Karpas-422 (cell line): ENCODE measurements at regions not wholly inside any gene's neighbourhood (a gene's known extent, or its start where the extent isn't known, plus 50 kb on each side); places are given as distances from the start of the nearest gene placed in this dataset.
A peak's percentile ranks its signal among the peaks of the same experiment; 100 is the strongest.

ENCODE experiments used
- DNase-seq: peaks from one replicate; pipeline ENCODE4 v3.0.0-alpha.2; 2015
- H2AFZ ChIP-seq: fragments of 200-600 bp; sonication (generic); 2 replicates; pipeline ENCODE4 v1.6.1; 2014; ENCODE audit warnings: antibody characterized with exemption, low read length, mixed read lengths
- H3K27ac ChIP-seq: fragments of 200-600 bp; sonication (generic); 2 replicates; pipeline ENCODE4 v1.5.1; 2014; ENCODE audit warnings: mild to moderate bottlenecking, low read length, moderate library complexity
- H3K27me3 ChIP-seq: fragments of 200-600 bp; sonication (generic); 2 replicates; pipeline ENCODE4 v1.6.1; 2014; ENCODE audit warnings: low read length, mixed read lengths
- H3K36me3 ChIP-seq: fragments of 200-600 bp; sonication (generic); 2 replicates; pipeline ENCODE4 v1.6.1; 2014; ENCODE audit warnings: low read length, mixed read lengths; ENCODE audit not compliant: insufficient read depth
- H3K4me1 ChIP-seq: fragments of 200-600 bp; sonication (generic); 2 replicates; pipeline ENCODE4 v1.6.1; 2014; ENCODE audit warnings: mild to moderate bottlenecking, low read length, mixed read lengths
- H3K4me2 ChIP-seq: fragments of 200-600 bp; sonication (generic); 2 replicates; pipeline ENCODE4 v1.6.1; 2014; ENCODE audit warnings: low read length, low read depth, mild to moderate bottlenecking; ENCODE audit not compliant: poor library complexity, severe bottlenecking
- H3K4me3 ChIP-seq: fragments of 200-600 bp; sonication (generic); 2 replicates; pipeline ENCODE4 v1.5.1; 2014; ENCODE audit warnings: mild to moderate bottlenecking, antibody characterized with exemption, low read length, mixed read lengths
- H3K79me2 ChIP-seq: fragments of 200-600 bp; sonication (generic); 2 replicates; pipeline ENCODE4 v1.6.1; 2014; ENCODE audit warnings: mild to moderate bottlenecking, low read length, mixed read lengths
- H3K9ac ChIP-seq: fragments of 200-600 bp; sonication (generic); 2 replicates; pipeline ENCODE4 v1.6.0; 2014; ENCODE audit warnings: low read length
- H3K9me2 ChIP-seq: fragments of 200-600 bp; sonication (generic), shearing (Covaris generic); replicated peaks from 2 replicates; pipeline ENCODE4 v1.6.0; 2014; ENCODE audit warnings: mild to moderate bottlenecking, low read length, moderate library complexity; ENCODE audit not compliant: insufficient read depth
- H3K9me3 ChIP-seq: fragments of 300-700, 200-600 bp; sonication (generic); 2 replicates; pipeline ENCODE4 v1.6.1; 2014; ENCODE audit warnings: low read length, mixed read lengths
- H4K20me1 ChIP-seq: fragments of 200-600 bp; sonication (generic); 2 replicates; pipeline ENCODE4 v1.6.1; 2014; ENCODE audit warnings: mild to moderate bottlenecking, antibody characterized with exemption, low read length, low read depth; ENCODE audit not compliant: insufficient read depth

GRCh38 chr4:124219389-124219788 lies 493.1 kb downstream of the ANKRD50 start:
- H3K4me1 ChIP-seq, result no peaks in the 10 kb centered on the region
- DNase-seq, result no peak
- H3K27ac ChIP-seq, result no peak overlapping the region
- no peak overlapping the region for H3K4me3 ChIP-seq
- no peaks in the 10 kb centered on the region; the same call in 1 of the 2 replicates for H3K9me3 ChIP-seq
- no peaks in the 10 kb centered on the region for H3K27me3 ChIP-seq
- H3K9ac ChIP-seq, result no peak overlapping the region
- H3K79me2 ChIP-seq, result no peaks in the 10 kb centered on the region
- no peak overlapping the region for H3K4me2 ChIP-seq
- H4K20me1 ChIP-seq, result no peaks in the 10 kb centered on the region
- no peak overlapping the region for H2AFZ ChIP-seq
- H3K36me3 ChIP-seq, result no peaks in the 10 kb centered on the region
- H3K9me2 ChIP-seq, result no peaks in the 10 kb centered on the region

DNA sequence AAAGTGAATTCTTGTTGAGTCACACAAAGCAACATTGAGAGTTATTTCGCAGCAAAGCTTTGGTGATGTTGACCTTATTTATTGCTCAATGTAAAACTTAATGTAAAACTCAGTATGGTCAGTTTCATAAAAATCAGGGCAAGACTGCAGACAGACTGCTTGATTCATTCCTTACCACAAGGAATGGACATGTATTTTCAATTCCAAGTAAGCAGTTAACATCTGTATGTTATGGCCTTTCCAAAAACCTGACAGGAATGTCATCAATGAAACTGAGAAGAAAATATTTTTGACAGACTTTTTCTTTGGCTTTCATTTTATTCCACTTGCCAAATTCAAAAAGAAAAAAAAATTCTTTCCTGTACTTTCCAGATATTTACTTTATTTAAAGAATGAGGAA lies 488.3 kb downstream of the ANKRD50 start:
- no peak overlapping the region for H2AFZ ChIP-seq
- no peaks in the 10 kb centered on the region for H3K4me1 ChIP-seq
- no peak overlapping the region for H3K9ac ChIP-seq
- H3K27me3 ChIP-seq, result no peaks in the 10 kb centered on the region
- no peaks in the 10 kb centered on the region for H3K36me3 ChIP-seq
- H3K4me2 ChIP-seq, result no peak overlapping the region
- H3K9me2 ChIP-seq, result no peaks in the 10 kb centered on the region; the same call in 1 of the 2 replicates
- peaks cover 7% of the 10 kb centered on the region; the same call in 1 of the 2 replicates for H3K9me3 ChIP-seq
- no peaks in the 10 kb centered on the region for H3K79me2 ChIP-seq
- no peaks in the 10 kb centered on the region for H4K20me1 ChIP-seq
- no peak for DNase-seq
- no peak overlapping the region for H3K4me3 ChIP-seq
- H3K27ac ChIP-seq, result no peak overlapping the region

GRCh38 chr4:124227981-124228380 lies 484.6 kb downstream of the ANKRD50 start:
- Histone ChIP-seq H3K27me3 (no peaks in the 10 kb centered on the region), H3K9me3 (peaks cover 8% of the 10 kb centered on the region; the same call in 1 of the 2 replicates), H3K36me3 (no peaks in the 10 kb centered on the region)

GRCh38 chr4:124230268-124230667 lies 482.3 kb downstream of the ANKRD50 start:
- Histone ChIP-seq H3K27ac (no peak overlapping the region), H3K9ac (no peak overlapping the region), H3K4me2 (no peak overlapping the region), H3K79me2 (no peaks in the 10 kb centered on the region), H3K9me3 (peaks cover 8% of the 10 kb centered on the region; the same call in 1 of the 2 replicates), H3K36me3 (no peaks in the 10 kb centered on the region), H4K20me1 (no peaks in the 10 kb centered on the region), H3K9me2 (no peaks in the 10 kb centered on the region; the same call in 1 of the 2 replicates), H2AFZ (no peak overlapping the region), H3K27me3 (no peaks in the 10 kb centered on the region), H3K4me1 (no peaks in the 10 kb centered on the region), H3K4me3 (no peak overlapping the region)
- DNase-seq, result no peak

More at GRCh38 chr4:124227981-124228380, 484.6 kb downstream of the ANKRD50 start:
- Histone ChIP-seq H3K4me3 (no peak overlapping the region), H3K9ac (no peak overlapping the region), H3K4me2 (no peak overlapping the region), H3K27ac (no peak overlapping the region), H3K9me2 (no peaks in the 10 kb centered on the region; the same call in 1 of the 2 replicates), H2AFZ (no peak overlapping the region), H3K4me1 (no peaks in the 10 kb centered on the region), H3K79me2 (no peaks in the 10 kb centered on the region), H4K20me1 (no peaks in the 10 kb centered on the region)
- DNase-seq, result no peak

DNA sequence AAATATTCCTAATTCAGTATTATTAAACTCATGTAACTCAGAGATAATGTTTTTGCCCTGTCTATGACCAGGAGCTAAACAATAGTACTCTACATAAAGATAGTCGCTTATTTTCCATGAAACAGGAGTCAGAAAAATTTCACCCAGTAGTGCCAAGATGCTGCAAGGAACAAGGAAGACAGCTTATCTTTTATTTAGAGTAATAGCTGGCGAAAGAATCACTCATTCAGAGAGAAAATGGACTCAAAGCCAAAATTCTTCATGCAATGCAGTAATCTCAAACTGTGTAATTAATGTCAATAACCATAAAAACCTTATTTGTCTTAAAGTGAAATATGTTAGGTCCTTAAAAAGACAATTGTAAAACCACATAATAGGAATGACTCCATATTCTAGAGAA lies 477.8 kb downstream of the ANKRD50 start:
- H3K9me2 ChIP-seq, result no peaks in the 10 kb centered on the region
- no peak overlapping the region for H3K27ac ChIP-seq
- no peak overlapping the region for H3K4me3 ChIP-seq
- H3K36me3 ChIP-seq, result no peaks in the 10 kb centered on the region
- H3K79me2 ChIP-seq, result no peaks in the 10 kb centered on the region
- no peak for DNase-seq
- H3K4me1 ChIP-seq, result no peaks in the 10 kb centered on the region
- H3K9ac ChIP-seq, result no peak overlapping the region
- no peaks in the 10 kb centered on the region for H3K9me3 ChIP-seq
- H2AFZ ChIP-seq, result no peak overlapping the region
- H4K20me1 ChIP-seq, result no peaks in the 10 kb centered on the region
- H3K27me3 ChIP-seq, result no peaks in the 10 kb centered on the region
- H3K4me2 ChIP-seq, result no peak overlapping the region

GRCh38 chr4:124243671-124244366 lies 468.7 kb downstream of the ANKRD50 start:
- H3K4me1 ChIP-seq, result no peaks in the 10 kb centered on the region
- H2AFZ ChIP-seq, result no peak overlapping the region
- no peak overlapping the region for H3K4me2 ChIP-seq
- no peaks in the 10 kb centered on the region for H3K9me3 ChIP-seq
- DNase-seq, result no peak
- no peaks in the 10 kb centered on the region for H4K20me1 ChIP-seq
- no peaks in the 10 kb centered on the region for H3K79me2 ChIP-seq
- no peak overlapping the region for H3K4me3 ChIP-seq
- no peak overlapping the region for H3K27ac ChIP-seq
- no peaks in the 10 kb centered on the region for H3K36me3 ChIP-seq
- H3K9me2 ChIP-seq, result no peaks in the 10 kb centered on the region
- no peaks in the 10 kb centered on the region for H3K27me3 ChIP-seq
- H3K9ac ChIP-seq, result no peak overlapping the region

- Histone ChIP-seq H3K4me3 (no peak overlapping the region), H3K79me2 (no peaks in the 10 kb centered on the region), H3K27me3 (no peaks in the 10 kb centered on the region), H4K20me1 (no peaks in the 10 kb centered on the region), H3K9me2 (no peaks in the 10 kb centered on the region), H3K9ac (no peak overlapping the region), H3K36me3 (no peaks in the 10 kb centered on the region), H3K4me2 (no peak overlapping the region), H3K9me3 (no peaks in the 10 kb centered on the region), H3K4me1 (no peaks in the 10 kb centered on the region), H3K27ac (no peak overlapping the region), H2AFZ (no peak overlapping the region)
- DNase-seq, result no peak
Observed at GRCh38 chr4:124253080-124253479, 459.5 kb downstream of the ANKRD50 start.

- no peaks in the 10 kb centered on the region for H4K20me1 ChIP-seq
- H3K4me2 ChIP-seq, result no peak overlapping the region
- H3K9me2 ChIP-seq, result no peaks in the 10 kb centered on the region
- no peak overlapping the region for H2AFZ ChIP-seq
- H3K27me3 ChIP-seq, result no peaks in the 10 kb centered on the region
- H3K4me1 ChIP-seq, result no peaks in the 10 kb centered on the region
- H3K9ac ChIP-seq, result no peak overlapping the region
- no peak overlapping the region for H3K27ac ChIP-seq
- no peaks in the 10 kb centered on the region for H3K9me3 ChIP-seq
- no peaks in the 10 kb centered on the region for H3K36me3 ChIP-seq
- H3K79me2 ChIP-seq, result no peaks in the 10 kb centered on the region
- DNase-seq, result peak; percentile 86
- no peak overlapping the region for H3K4me3 ChIP-seq
Observed at GRCh38 chr4:124262211-124263179, 450.0 kb downstream of the ANKRD50 start.
